Stimulated activated CD4-positive, alpha-beta T cell treated with anti-CD3 and anti-CD28 coated beads, Interleukin-4, amount 100 ng/mL, for 1 hour (primary cell): ENCODE measurements at regions not wholly inside any gene's neighbourhood (a gene's known extent, or its start where the extent isn't known, plus 50 kb on each side); places are given as distances from the start of the nearest gene placed in this dataset.

Source experiments
- DNase-seq: peaks from one replicate; pipeline ENCODE4 v3.0.0-alpha.2; 2020

DNA sequence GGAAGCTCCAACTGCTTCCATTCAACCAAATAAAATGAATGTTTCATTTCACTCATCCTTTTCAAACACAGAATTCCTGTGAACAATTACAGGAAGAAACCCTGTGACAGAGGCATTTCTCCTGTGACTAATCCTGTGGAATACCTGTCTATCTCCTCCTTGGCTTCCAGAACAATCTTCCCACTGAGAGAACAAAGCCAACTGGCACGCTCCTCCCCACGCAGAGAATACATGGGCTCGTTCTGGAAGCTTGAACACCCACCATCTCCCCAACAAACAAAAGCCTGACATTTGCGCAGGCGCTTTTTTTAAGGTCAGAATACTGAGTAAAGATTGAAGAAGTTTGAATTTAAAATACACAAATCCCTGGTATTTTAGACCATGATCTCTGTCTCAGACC lies 104.7 kb upstream of the SLC66A3 start:
- DNase-seq, result no peak

DNA sequence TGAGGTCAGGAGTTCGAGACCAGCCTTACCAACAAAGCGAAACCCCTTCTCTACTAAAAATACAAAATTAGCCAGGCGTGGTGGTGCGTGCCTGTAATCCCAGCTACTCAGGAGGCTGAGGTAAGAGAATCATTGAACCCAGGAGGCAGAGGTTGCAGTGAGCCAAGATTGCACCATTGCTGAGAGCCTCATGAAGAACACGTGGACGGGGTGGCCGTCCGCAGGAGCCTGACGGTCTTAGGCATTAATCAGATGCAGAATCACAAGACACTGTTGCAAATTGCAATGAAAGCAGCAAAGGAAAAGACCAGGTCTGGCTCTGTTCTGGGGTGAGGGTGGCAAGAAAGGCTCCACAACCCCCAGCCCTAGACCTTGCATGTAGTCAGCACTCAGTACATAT lies 104.0 kb upstream of the SLC66A3 start:
- DNase-seq, result no peak

DNA sequence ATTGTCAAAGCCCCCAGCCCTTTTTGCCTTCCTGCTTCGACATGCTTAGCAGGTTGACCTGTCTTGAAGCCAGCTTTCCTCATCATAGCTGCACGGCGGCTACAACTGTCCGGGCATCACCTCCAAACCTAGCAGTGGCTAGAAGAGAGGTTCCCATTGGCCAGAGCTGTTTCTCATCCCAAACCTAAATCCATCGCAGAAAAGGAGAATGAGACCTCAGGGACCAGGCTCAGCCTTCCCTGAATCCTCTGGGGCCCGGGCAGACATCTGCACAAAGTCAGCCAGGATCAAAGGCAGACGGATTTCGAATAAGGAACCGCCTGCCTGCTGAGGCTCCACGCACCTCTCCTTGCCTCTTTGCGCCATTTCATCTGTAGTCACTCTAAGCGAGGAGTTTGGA lies 101.7 kb upstream of the SLC66A3 start:
- DNase-seq, result no peak

DNA sequence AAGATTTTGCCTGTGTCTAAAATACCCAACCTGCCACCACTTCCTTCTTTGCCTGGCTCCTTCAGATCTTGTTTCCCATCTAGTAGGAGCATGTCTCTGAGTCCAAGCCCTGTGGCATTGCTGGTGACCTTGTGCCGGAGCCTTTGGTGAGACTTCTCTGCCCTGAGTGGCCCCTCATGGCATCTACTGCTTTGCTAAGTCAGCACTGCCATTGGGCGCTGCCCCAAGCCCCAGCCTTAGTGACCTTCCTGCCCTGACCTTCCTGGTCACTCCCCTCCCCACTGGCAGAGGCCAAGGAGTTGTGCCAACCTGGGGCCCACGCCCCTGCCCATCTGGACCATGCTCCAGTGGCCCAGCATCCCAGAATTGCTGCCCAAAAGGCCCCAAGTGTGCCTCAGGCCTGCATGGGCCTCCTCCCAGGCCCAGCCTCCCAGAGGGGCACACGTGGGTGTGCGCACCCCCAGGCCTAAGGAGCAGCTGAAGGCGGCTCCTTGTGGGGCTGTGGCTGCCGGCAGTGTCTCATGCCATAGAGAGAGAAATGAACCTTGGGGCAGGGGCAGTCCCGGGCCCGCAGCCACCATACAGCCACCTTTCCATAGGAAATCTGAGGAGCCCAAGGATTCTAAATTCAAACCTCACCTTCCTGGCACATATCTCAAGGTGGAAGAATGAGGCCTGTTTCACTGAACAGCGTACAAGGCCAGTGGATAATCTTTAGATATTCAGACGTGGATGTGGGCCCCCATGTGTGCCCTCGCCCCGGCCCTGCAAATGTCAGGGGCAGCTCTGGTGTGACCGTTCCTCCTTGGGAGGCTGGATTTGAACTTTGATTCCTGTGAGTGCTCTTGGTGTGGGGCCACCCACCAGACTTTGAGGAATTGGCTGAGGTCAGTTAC lies 100.2 kb upstream of the SLC66A3 start:
- DNase-seq, result no peak

DNA sequence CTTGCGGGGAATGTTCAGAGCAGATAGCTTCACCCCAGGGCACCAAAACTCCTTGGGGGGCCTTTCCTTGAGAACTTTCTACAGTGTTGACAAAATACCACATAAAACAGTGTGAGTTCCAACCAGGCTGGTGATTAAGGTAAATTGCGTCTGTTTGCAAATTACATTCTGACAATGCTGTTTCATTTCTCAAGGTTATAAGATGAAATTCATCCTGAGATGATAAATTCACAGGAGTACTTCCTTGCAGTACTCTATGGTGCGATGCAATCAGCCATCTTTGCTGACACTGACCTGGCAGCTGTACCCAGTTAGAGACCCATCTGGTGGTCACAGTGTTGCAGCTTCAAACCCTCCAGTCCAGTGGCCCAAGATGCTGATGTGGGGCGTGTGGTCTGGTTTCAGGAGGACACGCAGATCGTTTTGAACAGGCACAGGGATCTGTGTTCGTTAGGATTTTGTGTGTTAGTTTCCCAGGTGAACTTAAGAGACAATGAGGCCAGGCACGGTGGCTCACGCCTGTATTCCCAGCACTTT lies 99.5 kb upstream of the SLC66A3 start:
- DNase-seq, result no peak

DNA sequence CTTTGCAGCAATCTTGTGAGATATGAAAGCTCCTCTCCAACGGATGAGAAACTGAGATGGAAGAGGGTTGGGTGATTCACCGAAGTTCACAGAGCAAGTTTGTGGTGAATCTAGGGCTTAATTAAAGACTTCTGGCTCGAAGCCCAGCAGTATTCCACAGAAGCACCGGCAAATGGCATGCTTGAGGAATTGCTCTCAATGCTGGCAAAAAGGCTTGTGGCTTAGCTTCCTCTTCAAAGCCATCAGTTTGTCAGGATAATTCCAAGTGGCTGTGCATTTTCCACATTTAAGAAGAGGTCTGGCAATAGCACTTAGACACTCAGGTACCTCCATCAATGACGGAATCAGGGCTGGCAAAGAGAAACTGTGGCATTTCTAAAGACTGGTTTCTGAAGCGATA lies 98.7 kb upstream of the SLC66A3 start:
- DNase-seq, result no peak

DNA sequence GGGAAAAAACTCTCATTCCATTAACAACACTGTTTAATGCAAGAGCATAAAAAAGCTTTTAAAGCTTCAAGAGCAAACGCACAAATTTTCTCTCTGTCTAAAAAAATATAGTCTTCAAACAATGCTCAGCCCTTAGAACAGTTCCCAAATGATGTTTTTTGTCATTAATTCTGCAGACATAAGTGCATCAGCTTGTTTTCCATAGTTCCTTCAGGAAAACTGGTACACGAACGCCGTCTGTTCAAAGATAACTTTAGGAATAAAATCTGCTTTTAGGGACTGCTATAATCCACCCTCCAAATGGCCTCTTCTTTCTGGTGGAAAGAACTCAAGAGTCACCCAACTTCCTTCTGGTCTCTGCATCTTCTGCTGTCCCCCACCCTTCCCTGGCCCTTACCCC lies 98.2 kb upstream of the SLC66A3 start:
- DNase-seq, result no peak

DNA sequence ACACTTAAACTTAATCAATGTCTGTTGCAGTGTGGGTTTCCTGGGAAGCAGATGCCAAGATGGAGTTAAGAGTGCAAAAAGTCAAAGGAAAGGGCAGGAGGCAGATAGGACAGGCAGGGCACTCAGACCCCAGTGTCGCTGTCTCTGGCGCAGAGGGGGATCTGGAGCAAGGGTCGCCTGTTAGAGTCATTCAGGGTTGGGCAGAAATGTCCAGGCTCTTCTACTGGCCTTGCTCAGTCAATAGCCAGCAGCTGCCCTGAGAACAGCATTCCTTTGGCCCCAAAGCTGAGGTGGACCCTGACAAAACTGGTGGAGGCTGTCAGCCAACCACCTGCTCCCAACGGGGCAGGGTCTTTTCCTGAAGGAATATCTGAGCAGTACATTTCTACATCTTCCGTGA lies 97.1 kb upstream of the SLC66A3 start:
- DNase-seq, result no peak

DNA sequence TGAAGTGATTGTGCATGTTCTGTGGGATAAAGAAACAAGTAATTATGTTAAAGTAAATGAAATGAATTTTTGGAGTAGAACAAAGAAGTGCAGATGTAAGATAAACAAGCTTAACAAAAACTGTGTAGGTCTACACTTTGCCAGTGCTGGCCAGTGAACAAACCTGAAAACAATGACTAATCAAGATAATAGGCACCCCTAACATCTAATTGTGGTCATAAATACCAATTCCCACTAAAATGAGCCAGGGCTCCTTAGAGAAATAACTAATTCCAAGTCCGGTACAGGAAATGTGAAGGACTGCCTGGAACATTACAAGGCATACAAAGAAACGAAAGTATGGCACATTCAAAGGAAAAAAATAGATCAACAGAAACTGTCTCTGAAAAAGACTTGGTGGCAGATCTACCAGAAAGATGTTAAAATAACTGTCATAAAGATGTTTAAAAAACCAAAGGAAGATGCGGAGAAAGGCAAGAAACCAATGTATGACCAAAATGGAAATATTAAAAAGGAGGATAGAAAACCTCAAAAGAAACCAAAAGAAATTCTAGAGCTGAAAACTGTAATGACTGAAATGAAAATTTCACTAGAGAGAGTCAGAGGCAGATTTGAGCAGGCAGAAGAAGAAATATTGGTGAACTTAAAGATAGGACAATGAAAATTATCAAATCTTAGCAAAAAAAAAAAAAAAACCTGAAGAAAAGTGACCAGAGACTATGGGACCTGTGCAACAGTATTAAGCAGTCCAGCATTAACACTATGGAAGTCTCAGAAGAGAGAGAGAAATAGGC lies 94.7 kb upstream of the SLC66A3 start:
- DNase-seq, result no peak

DNA sequence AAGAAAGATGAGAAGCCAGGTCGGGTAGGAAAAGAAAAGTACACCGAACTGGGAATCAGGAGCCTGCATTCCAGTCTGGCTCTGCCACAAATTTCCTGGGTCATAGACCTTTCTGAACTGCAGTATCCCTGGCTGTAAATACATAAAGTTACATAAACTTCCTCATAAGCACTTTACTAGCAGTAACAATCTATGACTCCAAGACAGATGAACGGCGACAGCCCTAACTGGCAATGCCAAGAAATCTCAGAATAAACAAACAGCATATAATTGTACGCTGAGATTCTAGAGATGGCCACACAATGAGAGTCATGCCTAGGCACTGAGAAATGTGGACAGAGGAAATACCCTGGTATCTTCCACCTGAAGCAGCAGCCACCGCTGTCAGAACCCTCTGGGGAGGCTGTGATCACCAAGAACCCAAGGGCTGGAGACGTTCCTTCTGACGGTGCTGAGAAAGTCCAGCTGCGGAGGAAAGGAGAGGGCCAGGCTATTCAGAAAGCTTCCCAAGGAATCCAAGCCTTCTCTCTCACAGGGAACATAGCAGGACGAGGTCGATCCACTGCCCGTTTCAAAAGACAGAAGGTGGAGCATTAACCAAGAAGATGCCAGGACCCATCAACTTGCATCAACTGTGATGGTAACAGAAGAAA lies 89.3 kb upstream of the SLC66A3 start:
- no peak for DNase-seq

DNA sequence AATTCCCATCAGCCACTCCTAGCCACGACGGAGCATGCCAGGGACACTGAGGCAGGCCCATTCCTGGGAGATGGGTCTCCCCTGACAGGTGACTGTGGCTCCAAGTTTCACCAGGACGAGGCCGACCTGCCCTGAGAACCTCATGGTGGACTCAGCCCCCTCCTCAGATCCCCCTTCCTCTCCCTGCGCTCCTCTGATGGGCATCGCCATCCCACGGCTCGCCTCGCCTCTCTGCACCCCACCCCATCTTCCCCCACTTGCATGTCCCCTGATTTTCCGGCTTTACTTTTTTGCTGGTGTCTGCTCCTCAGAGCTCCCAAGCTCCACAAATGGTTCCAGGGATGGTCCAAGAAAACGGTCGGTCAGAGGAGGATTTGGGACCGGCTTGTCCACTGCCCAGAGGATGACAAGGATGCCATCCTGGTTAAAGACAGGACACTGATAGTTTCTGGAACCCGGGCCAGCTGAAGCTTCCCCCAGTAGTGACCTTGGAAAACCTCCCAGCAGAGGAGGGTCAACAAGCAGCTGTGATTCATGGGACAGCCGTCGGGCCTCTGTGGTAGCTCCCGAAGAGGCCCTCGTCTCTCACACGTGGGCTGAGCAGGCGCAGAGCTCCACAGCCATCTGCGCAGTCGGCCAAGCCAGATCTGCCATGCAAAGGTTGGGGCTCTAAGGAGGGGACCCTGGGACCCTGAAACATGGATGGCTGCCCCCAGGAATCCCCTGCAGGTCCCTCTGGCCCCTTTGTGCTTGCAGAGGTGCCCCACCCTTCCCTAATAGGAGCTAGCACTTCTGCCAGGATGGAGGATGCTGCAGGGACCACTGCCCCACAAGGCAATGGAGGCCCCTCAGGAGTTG lies 87.8 kb upstream of the SLC66A3 start:
- DNase-seq, result no peak

DNA sequence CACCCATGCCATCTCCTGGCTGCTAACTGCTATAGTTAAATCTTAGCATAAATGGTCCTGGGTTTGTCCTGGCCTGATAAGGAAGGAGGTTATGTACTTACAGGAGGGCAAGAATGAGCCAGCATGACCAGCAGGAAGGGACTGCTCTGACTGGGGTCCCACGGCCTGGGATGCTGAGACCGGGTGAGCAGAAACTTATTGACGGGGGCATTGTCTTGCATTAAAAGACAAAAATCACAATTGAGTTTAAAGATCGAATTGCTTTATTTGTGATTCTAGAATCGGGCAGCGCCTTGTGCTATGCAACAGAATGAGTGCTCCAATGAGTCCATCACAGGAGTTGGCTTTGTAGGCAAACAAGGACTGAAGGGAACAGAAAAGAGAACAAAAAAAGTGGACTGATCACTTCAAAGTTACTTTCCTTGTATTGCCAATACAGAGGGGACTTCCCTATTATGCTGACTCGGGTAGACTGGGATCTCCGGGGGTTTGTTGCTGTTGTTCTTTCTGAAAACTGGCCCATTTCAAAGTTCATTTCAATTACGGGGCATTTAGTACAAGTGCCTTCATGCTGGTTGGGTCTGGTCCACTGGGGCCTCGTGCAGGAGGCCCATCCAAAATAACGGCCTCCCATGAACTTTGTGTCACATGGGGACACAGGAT lies 87.1 kb upstream of the SLC66A3 start:
- no peak for DNase-seq

DNA sequence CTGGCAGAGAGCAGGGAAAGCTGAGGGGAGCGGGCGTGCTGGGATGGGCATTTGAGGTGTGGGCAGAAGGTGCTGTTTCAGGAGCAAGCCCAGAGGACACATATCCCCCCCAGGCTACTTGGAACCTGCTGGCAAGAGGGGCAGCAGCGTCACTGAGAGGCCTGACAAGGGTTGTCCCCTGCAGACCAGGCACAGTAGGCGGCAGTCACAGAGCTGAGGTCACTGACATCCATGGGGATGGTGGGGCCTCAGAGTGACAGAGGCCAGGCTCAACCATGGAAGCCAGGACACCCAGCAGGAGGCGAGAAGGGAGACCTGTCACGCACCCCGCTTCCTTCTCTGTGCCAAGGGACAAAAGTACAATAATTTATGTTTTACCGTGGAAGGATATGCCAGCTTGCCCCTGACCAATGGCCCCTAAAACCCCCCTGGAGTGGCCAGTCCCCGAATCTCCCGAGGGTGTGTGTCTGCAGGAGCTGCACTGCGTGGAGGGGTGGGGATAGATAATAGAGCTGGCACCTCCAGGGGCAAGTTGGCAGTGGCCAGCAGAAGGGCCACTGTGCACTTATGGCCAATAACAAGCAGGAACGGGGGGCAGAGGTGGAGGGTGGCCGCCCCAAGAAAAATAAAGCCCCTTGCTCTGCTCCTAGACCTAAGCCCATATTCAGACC lies 86.3 kb upstream of the SLC66A3 start:
- DNase-seq, result no peak

DNA sequence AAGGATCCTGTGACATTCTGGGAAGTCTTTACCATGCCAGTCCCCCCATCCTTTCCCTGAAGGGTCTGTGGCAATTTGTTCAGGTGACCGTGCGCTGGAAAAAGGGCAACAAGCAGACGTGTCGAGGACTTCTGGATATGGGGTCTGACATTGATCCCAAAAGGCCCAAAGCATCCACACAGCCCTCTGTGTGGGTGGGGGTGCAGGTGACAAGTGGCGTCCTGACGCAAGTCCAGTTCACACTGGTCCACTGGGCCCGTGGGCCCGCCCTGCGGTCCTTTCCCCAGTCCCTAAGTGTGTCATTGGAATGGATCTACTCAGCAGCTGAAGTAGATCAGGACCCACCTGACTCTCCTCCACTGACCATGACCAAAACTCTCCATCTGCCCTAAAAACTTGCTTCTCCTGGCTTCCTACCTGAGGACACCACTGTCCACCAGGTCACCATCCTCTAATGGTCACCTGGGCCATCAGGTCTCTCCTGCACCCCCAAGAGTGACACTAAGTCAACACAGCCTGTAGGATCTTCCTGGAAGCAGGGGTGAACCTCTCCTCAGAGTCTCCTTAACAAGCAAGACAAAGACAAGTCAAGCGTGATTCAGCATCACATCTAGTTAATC lies 85.6 kb upstream of the SLC66A3 start:
- DNase-seq, result no peak

DNA sequence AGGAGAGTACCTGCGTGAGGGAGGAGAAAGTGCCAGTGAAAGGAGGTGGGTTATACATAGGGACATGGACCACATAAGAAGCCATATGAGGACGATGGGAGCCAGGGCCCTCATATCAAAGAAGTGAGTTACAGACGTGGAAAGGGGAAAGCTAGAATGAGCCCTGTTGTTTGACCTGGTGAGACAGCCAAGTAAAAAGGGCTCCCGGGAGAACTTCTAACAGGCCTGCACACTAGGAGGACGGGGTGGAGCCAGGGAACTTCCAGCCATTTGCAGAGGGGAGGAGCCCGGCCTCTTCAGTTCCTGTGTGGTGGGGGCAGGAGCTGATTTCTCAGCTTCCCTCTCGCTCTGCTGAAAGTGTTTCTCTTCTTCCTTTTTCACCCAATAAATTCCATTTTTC lies 84.1 kb upstream of the SLC66A3 start:
- no peak for DNase-seq

DNA sequence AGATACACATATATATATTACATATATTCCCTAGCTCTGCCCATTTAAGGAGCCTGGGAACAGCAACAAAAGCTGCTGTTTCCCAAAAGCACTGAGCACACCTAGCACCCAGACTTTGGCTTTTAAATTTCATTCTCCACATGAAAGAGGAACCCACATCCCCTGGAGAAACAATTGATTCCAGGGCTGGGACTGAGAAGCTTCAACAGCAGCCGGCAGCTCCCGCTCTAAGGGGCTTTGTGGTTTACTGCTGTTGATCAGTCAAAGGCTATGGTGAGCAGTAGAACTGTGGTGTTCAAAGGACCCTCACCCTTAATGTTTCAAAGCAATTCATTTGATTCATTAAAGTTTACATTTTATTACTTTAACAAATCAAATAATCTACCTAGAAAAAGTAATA lies 83.3 kb upstream of the SLC66A3 start:
- DNase-seq, result no peak

DNA sequence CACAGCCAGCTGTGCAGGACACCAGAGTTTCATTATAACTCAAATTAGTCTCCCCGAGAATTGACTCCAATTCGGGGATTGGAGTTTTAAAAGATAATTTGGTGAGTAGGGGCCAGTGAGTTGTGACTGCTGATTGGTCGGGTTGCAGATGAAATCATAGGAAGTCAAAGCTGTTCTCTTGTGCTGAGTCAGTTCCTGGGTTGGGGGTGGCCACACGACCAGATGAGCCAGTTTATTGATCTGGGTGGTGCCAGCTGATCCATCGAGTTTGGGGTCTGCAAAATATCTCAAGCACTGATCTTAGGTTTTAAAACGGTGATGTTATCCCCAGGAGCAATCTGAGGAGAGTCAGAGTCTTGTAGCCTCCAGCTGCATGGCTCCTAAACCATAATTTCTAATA lies 82.7 kb upstream of the SLC66A3 start:
- no peak for DNase-seq

DNA sequence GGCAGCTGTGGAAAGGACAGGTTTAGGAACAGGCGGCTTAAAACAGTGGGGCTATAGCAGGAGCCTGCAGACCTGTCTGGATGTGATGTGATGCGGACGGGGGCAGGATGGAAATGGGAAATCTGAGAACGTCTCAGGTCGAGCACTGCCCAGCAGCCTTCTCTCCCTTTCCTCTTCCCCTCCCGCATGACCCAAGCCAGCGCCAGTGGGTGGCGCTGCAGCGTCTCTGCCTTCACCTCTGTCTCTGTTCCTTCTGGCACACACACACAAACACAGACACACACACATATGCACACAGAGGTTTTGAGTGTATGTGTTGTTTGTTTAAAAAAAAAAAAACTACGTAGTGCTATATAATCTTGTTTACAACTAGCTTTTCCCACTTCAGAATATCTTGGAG lies 82.0 kb upstream of the SLC66A3 start:
- DNase-seq, result peak; percentile 9

DNA sequence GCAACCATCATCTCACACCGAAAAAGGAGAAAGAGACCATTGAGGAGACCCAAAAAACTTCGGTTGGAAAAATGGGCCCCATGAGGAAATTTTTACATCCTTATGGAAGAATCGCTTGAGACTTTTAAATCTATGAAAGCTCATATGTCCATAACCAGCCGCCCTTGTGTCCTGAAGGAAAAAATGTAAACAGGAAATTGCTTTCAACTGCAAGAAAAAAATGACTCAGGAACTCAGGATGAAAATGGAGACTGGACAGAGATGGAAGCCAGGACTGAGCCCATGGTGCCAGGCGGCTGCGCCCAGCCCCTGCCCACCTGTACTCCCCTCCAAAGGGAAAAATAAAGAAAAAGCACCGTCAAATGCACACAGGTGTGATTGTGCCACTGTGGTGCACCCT lies 81.5 kb upstream of the SLC66A3 start:
- DNase-seq, result no peak

DNA sequence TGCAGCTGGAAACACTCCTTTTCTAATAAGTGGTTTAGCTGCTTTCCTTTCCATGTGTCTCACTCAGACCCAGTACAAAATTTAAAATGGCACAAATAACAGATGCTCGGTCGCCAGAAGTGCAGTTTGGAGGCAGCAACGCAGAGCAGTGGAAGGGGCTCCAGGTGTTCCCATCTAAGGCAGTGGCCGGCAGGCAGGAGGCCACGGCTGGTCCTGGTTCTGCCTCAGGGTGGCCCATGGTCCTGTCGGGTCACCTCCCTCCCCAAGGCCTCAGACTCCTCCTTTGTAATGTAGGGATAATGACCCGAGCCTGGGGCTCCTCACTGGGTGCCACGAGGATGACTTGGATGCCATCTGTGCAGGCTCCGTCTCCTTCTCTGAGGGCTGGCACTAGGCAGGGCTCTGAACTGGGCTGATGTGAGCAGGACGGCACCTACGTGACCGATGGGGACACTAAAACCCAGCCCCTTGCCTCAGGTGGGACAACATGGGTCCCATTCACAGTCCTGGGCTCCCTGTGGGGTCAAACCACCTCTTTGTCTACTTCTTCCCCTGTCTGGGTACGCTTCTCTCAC lies 80.9 kb upstream of the SLC66A3 start:
- no peak for DNase-seq

DNA sequence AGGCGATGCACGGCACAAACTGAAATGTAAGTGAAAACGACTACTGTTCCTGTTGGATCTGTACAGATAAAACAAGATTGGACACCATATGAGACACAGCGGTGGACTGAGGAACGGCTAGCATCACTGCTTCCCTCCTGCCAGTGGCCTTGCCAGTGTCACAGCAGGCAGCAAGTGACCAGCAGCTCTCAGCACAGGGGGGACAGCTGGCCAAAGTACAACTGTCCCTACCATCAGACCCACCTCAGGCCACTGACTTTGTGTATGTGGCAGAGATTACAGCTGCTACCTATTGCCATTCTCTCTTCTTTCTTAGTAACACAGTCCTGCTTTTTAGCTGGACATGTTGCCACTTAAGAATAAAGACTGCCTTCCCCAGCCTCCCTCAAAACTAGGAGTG lies 80.0 kb upstream of the SLC66A3 start:
- no peak for DNase-seq
